Mesendoderm (in vitro differentiated cells): ENCODE measurements at regions not wholly inside any gene's neighbourhood (a gene's known extent, or its start where the extent isn't known, plus 50 kb on each side); places are given as distances from the start of the nearest gene placed in this dataset.
"Not testable (repeated sequence)": the region's sequence is repeated elsewhere in the genome, so short reads cannot be mapped to it uniquely, and the experiment has no call there.

Source experiments
- DNase-seq: peaks from one replicate; pipeline ENCODE4 v3.0.0; 2013
- H2AK5ac ChIP-seq: 2 replicates; pipeline ENCODE4 v1.6.1; 2013; ENCODE audit warnings: low read length, inconsistent platforms
- H2BK120ac ChIP-seq: 2 replicates; pipeline ENCODE4 v1.6.1; 2013; ENCODE audit warnings: low read depth, mild to moderate bottlenecking, low read length, moderate library complexity, mixed read lengths
- H2BK15ac ChIP-seq: replicated peaks from 2 replicates; pipeline ENCODE4 v1.6.1; 2013; ENCODE audit warnings: low read depth, mild to moderate bottlenecking, moderate library complexity
- H2BK5ac ChIP-seq: 2 replicates; pipeline ENCODE4 v1.6.1; 2013; ENCODE audit warnings: low read length, inconsistent platforms
- H3K18ac ChIP-seq: 2 replicates; pipeline ENCODE4 v1.6.1; 2013; ENCODE audit warnings: mild to moderate bottlenecking, low read length, mixed read lengths
- H3K23ac ChIP-seq: one replicate; pipeline ENCODE4 v1.6.1; 2013; ENCODE audit warnings: low read length
- H3K27ac ChIP-seq: 2 replicates; pipeline ENCODE4 v1.5.1; 2013; ENCODE audit warnings: low read depth, mild to moderate bottlenecking, inconsistent platforms, low read length, moderate library complexity
- H3K27me3 ChIP-seq: 2 replicates; pipeline ENCODE4 v1.6.1; 2013; ENCODE audit warnings: low read length, control low read depth, mild to moderate bottlenecking, inconsistent platforms; ENCODE audit not compliant: insufficient read depth, poor library complexity
- H3K36me3 ChIP-seq: 2 replicates; pipeline ENCODE4 v1.6.1; 2013; ENCODE audit warnings: low read length, inconsistent platforms; ENCODE audit not compliant: control insufficient read depth, insufficient read depth
- H3K4ac ChIP-seq: one replicate; pipeline ENCODE4 v1.6.1; 2013; ENCODE audit warnings: low read depth, mild to moderate bottlenecking, low read length, moderate library complexity
- H3K4me1 ChIP-seq: 2 replicates; pipeline ENCODE4 v1.6.1; 2013; ENCODE audit warnings: low read depth, low read length, inconsistent platforms; ENCODE audit not compliant: control insufficient read depth
- H3K4me2 ChIP-seq: 2 replicates; pipeline ENCODE4 v1.6.1; 2013; ENCODE audit warnings: low read length
- H3K4me3 ChIP-seq: 2 replicates; pipeline ENCODE4 v1.5.1; 2013; ENCODE audit warnings: mild to moderate bottlenecking, low read length
- H3K56ac ChIP-seq: one replicate; pipeline ENCODE4 v1.6.1; 2013; ENCODE audit warnings: low read length
- H3K79me1 ChIP-seq: 2 replicates; pipeline ENCODE4 v1.6.1; 2013; ENCODE audit warnings: low read length, inconsistent platforms
- H3K79me2 ChIP-seq: 2 replicates; pipeline ENCODE4 v1.6.1; 2013; ENCODE audit warnings: mild to moderate bottlenecking, low read length; ENCODE audit not compliant: control insufficient read depth, insufficient read depth
- H3K9ac ChIP-seq: 2 replicates; pipeline ENCODE4 v1.6.1; 2013; ENCODE audit warnings: low read length, inconsistent platforms
- H4K5ac ChIP-seq: one replicate; pipeline ENCODE4 v1.6.1; 2013; ENCODE audit warnings: low read length
- H4K8ac ChIP-seq: one replicate; pipeline ENCODE4 v1.6.1; 2013; ENCODE audit warnings: low read depth, mild to moderate bottlenecking, control low read depth, low read length, moderate library complexity
- WGBS: extraction: QIAGEN DNeasy Blood & Tissue Kit; methylation state at CpG from one replicate; pipeline ENCODE4 v1.1.7; 2013; ENCODE audit warnings: low lambda C conversion rate, missing lambda C conversion rate; ENCODE audit not compliant: insufficient coverage; ENCODE audit errors: extremely low coverage; 5-methylcytosine and 5-hydroxymethylcytosine counted together

- Histone ChIP-seq H2AK5ac (no peak overlapping the region), H3K27me3 (no peaks in the 10 kb centered on the region), H3K27ac (no peak overlapping the region), H3K4me3 (no peak overlapping the region), H3K79me1 (no peaks in the 10 kb centered on the region), H2BK5ac (no peak overlapping the region), H3K36me3 (no peaks in the 10 kb centered on the region), H4K8ac (no peak overlapping the region), H3K23ac (no peak overlapping the region), H3K4me1 (peaks cover 4% of the 10 kb centered on the region), H3K18ac (no peak overlapping the region), H3K4ac (no peak overlapping the region), H2BK120ac (no peak overlapping the region), H3K4me2 (no peak overlapping the region), H3K79me2 (no peaks in the 10 kb centered on the region), H3K56ac (no peak overlapping the region), H3K9ac (no peak overlapping the region), H4K5ac (no peak overlapping the region), H2BK15ac (no peak overlapping the region)
- DNase-seq = peak; percentile 54
- no CpG with 5 or more reads among the region's 14 CpGs for WGBS
Observed at GRCh38 chr17:5897275-5897911, 172.8 kb upstream of the WSCD1 start.

DNA sequence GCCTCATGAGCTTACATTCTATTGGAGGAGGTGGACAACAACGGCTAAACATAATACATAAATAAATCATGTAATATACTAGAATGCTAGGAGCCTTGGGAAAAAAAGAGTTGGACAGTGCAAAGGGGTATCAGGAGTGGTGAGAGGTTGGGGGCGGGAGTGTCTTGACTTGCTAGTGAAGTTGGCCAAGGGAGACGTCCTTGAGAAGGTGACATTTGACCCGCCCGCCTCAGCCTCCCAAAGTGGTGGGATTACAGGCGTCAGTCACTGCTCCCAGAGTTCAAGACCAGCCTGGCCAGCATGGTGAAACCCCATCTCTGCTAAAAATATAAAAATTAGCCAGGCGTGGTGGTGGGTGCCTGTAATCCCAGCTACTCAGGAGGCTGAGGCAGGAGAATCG, 172.2 kb upstream of the WSCD1 start:
- WGBS = no CpG with 5 or more reads among the region's 8 CpGs
- H2AK5ac ChIP-seq, H3K27me3 ChIP-seq, H3K23ac ChIP-seq, H2BK120ac ChIP-seq, H3K18ac ChIP-seq, H2BK15ac ChIP-seq, H3K27ac ChIP-seq, H3K79me2 ChIP-seq, H3K36me3 ChIP-seq, H3K4ac ChIP-seq, H2BK5ac ChIP-seq, H3K4me1 ChIP-seq, DNase-seq, H3K4me2 ChIP-seq, H3K79me1 ChIP-seq, H3K56ac ChIP-seq, H4K8ac ChIP-seq, H4K5ac ChIP-seq, H3K4me3 ChIP-seq, H3K9ac ChIP-seq: not testable (repeated sequence)

DNA sequence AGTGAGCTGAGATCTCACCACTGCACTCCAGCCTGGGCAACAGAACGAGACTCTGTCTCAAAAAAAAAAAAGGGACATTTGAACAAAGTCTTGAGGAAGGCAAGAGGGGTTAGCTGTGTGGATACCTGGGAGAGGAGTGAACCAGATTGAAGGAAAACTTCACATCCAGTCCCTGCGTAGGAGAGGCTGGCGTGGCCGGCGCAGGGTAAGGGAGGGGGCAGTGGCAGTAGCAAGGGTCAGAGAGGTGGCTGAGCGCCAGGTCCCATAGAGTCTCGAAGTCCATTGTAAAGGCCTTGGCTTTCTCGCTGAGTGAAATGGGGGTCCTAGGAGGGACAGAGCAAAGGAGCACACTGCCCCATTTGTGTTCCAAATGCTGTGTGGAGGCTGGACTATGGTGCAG, 171.8 kb upstream of the WSCD1 start:
- WGBS = no CpG with 5 or more reads among the region's 8 CpGs
- H3K27me3 ChIP-seq = no peaks in the 10 kb centered on the region
- H2AK5ac ChIP-seq = no peak overlapping the region
- no peak overlapping the region for H3K23ac ChIP-seq
- no peaks in the 10 kb centered on the region for H3K79me2 ChIP-seq
- H2BK5ac ChIP-seq = no peak overlapping the region
- no peak overlapping the region for H2BK15ac ChIP-seq
- H2BK120ac ChIP-seq = no peak overlapping the region
- no peaks in the 10 kb centered on the region for H3K79me1 ChIP-seq
- H4K5ac ChIP-seq = no peak overlapping the region
- no peak overlapping the region for H4K8ac ChIP-seq
- peaks cover 4% of the 10 kb centered on the region for H3K4me1 ChIP-seq
- H3K9ac ChIP-seq = no peak overlapping the region
- no peak overlapping the region for H3K27ac ChIP-seq
- no peak overlapping the region for H3K4me3 ChIP-seq
- H3K56ac ChIP-seq = no peak overlapping the region
- no peak for DNase-seq
- H3K36me3 ChIP-seq = no peaks in the 10 kb centered on the region
- H3K4me2 ChIP-seq = no peak overlapping the region
- H3K18ac ChIP-seq = no peak overlapping the region
- no peak overlapping the region for H3K4ac ChIP-seq

DNA sequence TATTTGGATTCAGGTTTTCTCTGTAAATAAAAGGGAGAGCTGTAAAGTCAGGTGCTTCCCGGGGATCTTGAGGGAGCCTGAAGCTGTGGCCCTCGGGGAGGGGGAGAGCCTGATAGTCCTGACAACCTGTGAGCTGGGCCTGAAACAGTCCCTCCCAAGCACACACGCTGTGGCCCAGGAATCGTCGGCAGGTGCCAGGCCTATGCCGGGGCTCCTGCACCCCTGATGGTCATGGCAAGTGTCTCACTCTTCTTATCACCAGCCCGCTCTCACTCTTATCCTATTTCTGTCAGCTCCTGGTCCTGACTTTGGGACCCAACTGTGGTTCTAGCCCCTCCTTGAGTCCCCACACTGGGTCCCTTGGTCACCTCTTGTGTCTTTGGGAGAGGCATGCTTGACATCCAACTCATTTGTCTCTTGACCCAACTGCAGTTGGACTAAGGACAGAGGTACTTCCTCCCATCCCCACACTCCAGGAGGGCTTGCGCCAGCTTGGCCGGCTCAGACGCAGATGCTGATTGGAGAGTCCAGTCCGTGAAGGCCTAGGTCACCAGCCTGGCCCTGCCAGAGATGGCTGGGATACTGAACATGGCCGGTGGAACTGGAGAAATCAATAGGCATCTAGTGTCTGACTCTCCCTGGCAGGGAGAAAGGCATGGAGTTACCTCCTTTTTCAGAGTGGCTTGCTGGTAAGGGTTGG, 170.5 kb upstream of the WSCD1 start:
- Histone ChIP-seq H3K27ac (no peak overlapping the region), H3K18ac (no peak overlapping the region), H3K23ac (no peak overlapping the region), H4K8ac (no peak overlapping the region), H3K56ac (no peak overlapping the region), H3K4ac (no peak overlapping the region), H4K5ac (no peak overlapping the region), H3K79me2 (no peaks in the 10 kb centered on the region), H3K79me1 (no peaks in the 10 kb centered on the region), H3K4me2 (no peak overlapping the region), H3K4me3 (no peak overlapping the region), H3K36me3 (no peaks in the 10 kb centered on the region), H3K9ac (no peak overlapping the region), H3K27me3 (no peaks in the 10 kb centered on the region), H3K4me1 (peaks cover 4% of the 10 kb centered on the region), H2BK120ac (no peak overlapping the region), H2BK5ac (no peak overlapping the region), H2AK5ac (no peak overlapping the region), H2BK15ac (no peak overlapping the region)
- no CpG with 5 or more reads among the region's 12 CpGs for WGBS
- DNase-seq = no peak

DNA sequence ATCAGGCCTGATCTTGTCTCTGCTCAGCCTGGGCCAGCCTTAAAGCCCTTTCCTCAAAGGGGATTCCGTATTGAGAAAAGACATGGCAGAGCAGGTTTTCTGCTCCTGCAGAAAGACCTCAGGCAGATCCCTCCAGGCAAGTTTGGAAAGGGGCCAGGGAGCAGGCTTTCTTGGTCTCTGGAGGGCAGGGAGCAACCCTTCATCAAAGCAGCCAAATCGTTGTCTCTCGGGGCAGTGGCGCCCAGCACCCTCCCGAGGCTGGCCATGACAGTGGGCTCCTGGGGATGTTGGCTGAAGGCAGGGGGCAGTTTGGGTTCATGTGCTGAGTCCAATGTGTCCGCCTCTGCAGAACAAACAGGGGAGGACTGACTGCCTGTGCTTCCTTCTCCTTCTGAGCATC, 168.4 kb upstream of the WSCD1 start:
- no peaks in the 10 kb centered on the region for H3K79me2 ChIP-seq
- no peak for DNase-seq
- no peak overlapping the region for H3K9ac ChIP-seq
- H3K27me3 ChIP-seq = no peaks in the 10 kb centered on the region
- no peak overlapping the region for H2BK15ac ChIP-seq
- H3K23ac ChIP-seq = no peak overlapping the region
- no peak overlapping the region for H3K18ac ChIP-seq
- no peak overlapping the region for H3K4me3 ChIP-seq
- H2BK5ac ChIP-seq = no peak overlapping the region
- H3K36me3 ChIP-seq = no peaks in the 10 kb centered on the region
- H3K4me1 ChIP-seq = peaks cover 4% of the 10 kb centered on the region
- no CpG with 5 or more reads among the region's 6 CpGs for WGBS
- H2AK5ac ChIP-seq = no peak overlapping the region
- H3K27ac ChIP-seq = no peak overlapping the region
- H4K5ac ChIP-seq = no peak overlapping the region
- H3K4me2 ChIP-seq = no peak overlapping the region
- H2BK120ac ChIP-seq = no peak overlapping the region
- H3K4ac ChIP-seq = no peak overlapping the region
- no peak overlapping the region for H4K8ac ChIP-seq
- no peaks in the 10 kb centered on the region for H3K79me1 ChIP-seq
- peak overlapping the region; percentile 5 for H3K56ac ChIP-seq
